ENCODE measurements at regions not wholly inside any gene's neighbourhood (a gene's known extent, or its start where the extent isn't known, plus 50 kb on each side); places are given as distances from the start of the nearest gene placed in this dataset.

DNA sequence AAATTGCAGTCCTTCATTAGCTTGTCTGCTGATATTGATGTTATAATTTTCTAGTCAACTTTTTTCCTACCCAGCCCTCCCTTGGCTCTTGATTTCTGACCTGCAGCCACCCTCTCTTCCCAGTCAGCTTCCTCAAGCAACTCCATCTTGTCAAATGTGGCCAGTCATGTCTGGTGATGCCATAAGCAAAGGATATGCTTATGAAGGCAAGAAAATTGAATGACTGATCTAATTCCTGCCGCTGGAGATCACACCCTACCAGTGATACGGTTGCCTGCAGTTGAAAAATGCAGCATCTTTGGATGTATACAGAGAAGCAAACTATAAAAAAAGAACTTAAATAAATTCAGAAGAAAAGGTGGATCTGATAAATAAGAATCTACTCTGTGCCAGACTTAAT is 297.1 kb upstream of the DAB1 start:
- ChIA-PET RAD21 (ENCODE audit: unreplicated experiment) (no interaction called here), SMC1A (ENCODE audit: uncharacterized antibody, unreplicated experiment) (no interaction called here), CTCF (no interaction called here), POLR2A (no interaction called here)
- H3K9me3 ChIP-seq (replicated peaks; ENCODE audit: control insufficient read depth, insufficient read depth, low read length), result no peaks in the 10 kb centered on the region
- FAIRE-seq (no peak), DNase-seq (ENCODE audit: low read depth, low spot score) (no peak), ATAC-seq (no peak)
- no peak overlapping the region for H2AFZ ChIP-seq (ENCODE audit: control insufficient read depth, low read depth, low read length)
- H3K36me3 ChIP-seq (ENCODE audit: control insufficient read depth in 2 of 2, insufficient read depth in 2 of 2, low read length in 1 of 2), result no peaks in the 10 kb centered on the region
- H4K20me1 ChIP-seq (ENCODE audit: control insufficient read depth, insufficient read depth), result no peaks in the 10 kb centered on the region
- no peaks in the 10 kb centered on the region for H3K79me2 ChIP-seq (ENCODE audit: control insufficient read depth, insufficient read depth, low read length)
- H3K4me1 ChIP-seq (ENCODE audit: control insufficient read depth, insufficient read depth, low read length), result no peaks in the 10 kb centered on the region
- H3K4me3 ChIP-seq, result no peak overlapping the region
- no peaks in the 10 kb centered on the region; a peak in 1 of 4 replicates for H3K27me3 ChIP-seq (replicated peaks in 1 of 2; ENCODE audit: control insufficient read depth in 2 of 2, insufficient read depth in 2 of 2, low read length in 1 of 2)
- intact Hi-C loops (cut with micrococcal nuclease; ENCODE audit: unreplicated experiment) (no loop called here), in situ Hi-C loops (cut with MboI) (no loop called here)
- BruUV-seq (replicated peaks), result no TSS peak
- TF ChIP-seq, protein P1, sequence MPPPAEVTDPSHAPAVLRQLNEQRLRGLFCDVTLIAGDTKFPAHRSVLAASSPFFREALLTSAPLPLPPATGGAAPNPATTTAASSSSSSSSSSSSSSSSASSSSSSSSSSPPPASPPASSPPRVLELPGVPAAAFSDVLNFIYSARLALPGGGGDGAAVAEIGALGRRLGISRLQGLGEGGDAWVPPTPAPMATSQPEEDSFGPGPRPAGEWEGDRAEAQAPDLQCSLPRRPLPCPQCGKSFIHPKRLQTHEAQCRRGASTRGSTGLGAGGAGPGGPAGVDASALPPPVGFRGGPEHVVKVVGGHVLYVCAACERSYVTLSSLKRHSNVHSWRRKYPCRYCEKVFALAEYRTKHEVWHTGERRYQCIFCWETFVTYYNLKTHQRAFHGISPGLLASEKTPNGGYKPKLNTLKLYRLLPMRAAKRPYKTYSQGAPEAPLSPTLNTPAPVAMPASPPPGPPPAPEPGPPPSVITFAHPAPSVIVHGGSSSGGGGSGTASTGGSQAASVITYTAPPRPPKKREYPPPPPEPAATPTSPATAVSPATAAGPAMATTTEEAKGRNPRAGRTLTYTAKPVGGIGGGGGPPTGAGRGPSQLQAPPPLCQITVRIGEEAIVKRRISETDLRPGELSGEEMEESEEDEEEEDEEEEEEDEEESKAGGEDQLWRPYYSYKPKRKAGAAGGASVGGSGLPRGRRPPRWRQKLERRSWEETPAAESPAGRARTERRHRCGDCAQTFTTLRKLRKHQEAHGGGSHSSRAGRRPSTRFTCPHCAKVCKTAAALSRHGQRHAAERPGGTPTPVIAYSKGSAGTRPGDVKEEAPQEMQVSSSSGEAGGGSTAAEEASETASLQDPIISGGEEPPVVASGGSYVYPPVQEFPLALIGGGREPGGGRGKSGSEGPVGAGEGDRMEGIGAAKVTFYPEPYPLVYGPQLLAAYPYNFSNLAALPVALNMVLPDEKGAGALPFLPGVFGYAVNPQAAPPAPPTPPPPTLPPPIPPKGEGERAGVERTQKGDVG (CRISPR knock-in tag; IDR thresholded peaks at IDR 0.05), result no peak
- TF ChIP-seq CBX5 (IDR thresholded peaks at IDR 0.05; ENCODE audit: low read depth) (no peak), NFXL1 (IDR thresholded peaks at IDR 0.05; ENCODE audit: borderline replicate concordance) (no peak), ETV6 (conservative IDR thresholded peaks at IDR 0.05 in 1 of 2, IDR thresholded peaks at IDR 0.05 in 1 of 2; ENCODE audit: borderline replicate concordance in 1 of 2, low read depth in 1 of 2) (no peak), NR2C2 (IDR thresholded peaks at IDR 0.05; ENCODE audit: borderline replicate concordance, control insufficient read depth, insufficient read length, low read depth) (no peak), IKZF2 (IDR thresholded peaks at IDR 0.05) (no peak), KDM1A (IDR thresholded peaks at IDR 0.05; ENCODE audit: borderline replicate concordance) (no peak), CHD4 (IDR thresholded peaks at IDR 0.05) (no peak), PML (IDR thresholded peaks at IDR 0.05; ENCODE audit: low read length) (no peak), GABPA (IDR thresholded peaks at IDR 0.05; ENCODE audit: low read depth) (no peak), ZNF622 (IDR thresholded peaks at IDR 0.05) (no peak), POLR2AphosphoS5 (IDR thresholded peaks at IDR 0.05; ENCODE audit: low read length) (no peak)
- TF ChIP-seq, protein P2, sequence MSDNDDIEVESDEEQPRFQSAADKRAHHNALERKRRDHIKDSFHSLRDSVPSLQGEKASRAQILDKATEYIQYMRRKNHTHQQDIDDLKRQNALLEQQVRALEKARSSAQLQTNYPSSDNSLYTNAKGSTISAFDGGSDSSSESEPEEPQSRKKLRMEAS (IDR thresholded peaks at IDR 0.05; ENCODE audit: low read depth, low read length), result no peak
- TF ChIP-seq, protein P3, sequence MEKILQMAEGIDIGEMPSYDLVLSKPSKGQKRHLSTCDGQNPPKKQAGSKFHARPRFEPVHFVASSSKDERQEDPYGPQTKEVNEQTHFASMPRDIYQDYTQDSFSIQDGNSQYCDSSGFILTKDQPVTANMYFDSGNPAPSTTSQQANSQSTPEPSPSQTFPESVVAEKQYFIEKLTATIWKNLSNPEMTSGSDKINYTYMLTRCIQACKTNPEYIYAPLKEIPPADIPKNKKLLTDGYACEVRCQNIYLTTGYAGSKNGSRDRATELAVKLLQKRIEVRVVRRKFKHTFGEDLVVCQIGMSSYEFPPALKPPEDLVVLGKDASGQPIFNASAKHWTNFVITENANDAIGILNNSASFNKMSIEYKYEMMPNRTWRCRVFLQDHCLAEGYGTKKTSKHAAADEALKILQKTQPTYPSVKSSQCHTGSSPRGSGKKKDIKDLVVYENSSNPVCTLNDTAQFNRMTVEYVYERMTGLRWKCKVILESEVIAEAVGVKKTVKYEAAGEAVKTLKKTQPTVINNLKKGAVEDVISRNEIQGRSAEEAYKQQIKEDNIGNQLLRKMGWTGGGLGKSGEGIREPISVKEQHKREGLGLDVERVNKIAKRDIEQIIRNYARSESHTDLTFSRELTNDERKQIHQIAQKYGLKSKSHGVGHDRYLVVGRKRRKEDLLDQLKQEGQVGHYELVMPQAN (conservative IDR thresholded peaks at IDR 0.05), result no peak
- TF ChIP-seq, protein P4, sequence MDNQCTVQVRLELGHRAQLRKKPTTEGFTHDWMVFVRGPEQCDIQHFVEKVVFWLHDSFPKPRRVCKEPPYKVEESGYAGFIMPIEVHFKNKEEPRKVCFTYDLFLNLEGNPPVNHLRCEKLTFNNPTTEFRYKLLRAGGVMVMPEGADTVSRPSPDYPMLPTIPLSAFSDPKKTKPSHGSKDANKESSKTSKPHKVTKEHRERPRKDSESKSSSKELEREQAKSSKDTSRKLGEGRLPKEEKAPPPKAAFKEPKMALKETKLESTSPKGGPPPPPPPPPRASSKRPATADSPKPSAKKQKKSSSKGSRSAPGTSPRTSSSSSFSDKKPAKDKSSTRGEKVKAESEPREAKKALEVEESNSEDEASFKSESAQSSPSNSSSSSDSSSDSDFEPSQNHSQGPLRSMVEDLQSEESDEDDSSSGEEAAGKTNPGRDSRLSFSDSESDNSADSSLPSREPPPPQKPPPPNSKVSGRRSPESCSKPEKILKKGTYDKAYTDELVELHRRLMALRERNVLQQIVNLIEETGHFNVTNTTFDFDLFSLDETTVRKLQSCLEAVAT (IDR thresholded peaks at IDR 0.05), result no peak
- no peak overlapping the region for H3K27ac ChIP-seq (ENCODE audit: control insufficient read depth, insufficient read depth)
- H3K9ac ChIP-seq (ENCODE audit: control insufficient read depth, insufficient read depth, low read length), result no peak overlapping the region
- H3K4me2 ChIP-seq (ENCODE audit: control insufficient read depth, insufficient read depth), result no peak overlapping the region
- 0% methylated on average over 2 of the region's 2 CpGs for WGBS (ENCODE audit: insufficient coverage, insufficient replicate concordance, low lambda C conversion rate, missing lambda C conversion rate)

Measured in GM12878 (cell line).